ENCODE measurements at regions not wholly inside any gene's neighbourhood (a gene's known extent, or its start where the extent isn't known, plus 50 kb on each side); places are given as distances from the start of the nearest gene placed in this dataset.
A peak's percentile ranks its signal among the peaks of the same experiment; 100 is the strongest.
"Not testable (repeated sequence)": the region's sequence is repeated elsewhere in the genome, so short reads cannot be mapped to it uniquely, and the experiment has no call there.

GRCh38 chr7:67625257-67625737, 628.7 kb downstream of the TYW1 start:
- peak; percentile 87 for DNase-seq

DNA sequence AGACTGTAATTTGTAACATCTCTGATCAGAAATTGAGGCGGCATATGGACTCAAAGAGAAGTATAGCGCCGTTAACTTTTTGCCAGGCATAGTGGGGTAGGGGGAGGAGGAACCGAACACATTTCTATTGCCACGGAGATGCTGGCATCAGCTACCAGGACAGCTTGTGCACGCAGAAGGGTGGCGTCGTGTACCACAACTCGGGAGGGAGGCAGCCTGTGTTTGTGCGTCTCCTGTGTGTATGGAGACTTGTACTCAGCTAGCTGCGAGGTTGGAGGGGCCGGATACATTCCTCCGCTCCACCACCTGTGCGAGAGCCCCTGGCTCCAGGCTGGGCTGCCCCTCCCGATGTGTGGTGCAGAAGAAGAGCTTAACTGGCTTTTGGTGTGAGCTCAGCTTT, 634.8 kb downstream of the TYW1 start:
- DNase-seq: no peak

- DNase-seq: no peak
These were observed 638.6 kb downstream of the TYW1 start for GRCh38 chr7:67635271-67635670.

- DNase-seq: no peak
These were observed 639.9 kb downstream of the TYW1 start for GRCh38 chr7:67636348-67637022.

- DNase-seq: no peak
These were observed 640.4 kb downstream of the TYW1 start for GRCh38 chr7:67637023-67637358.

DNA sequence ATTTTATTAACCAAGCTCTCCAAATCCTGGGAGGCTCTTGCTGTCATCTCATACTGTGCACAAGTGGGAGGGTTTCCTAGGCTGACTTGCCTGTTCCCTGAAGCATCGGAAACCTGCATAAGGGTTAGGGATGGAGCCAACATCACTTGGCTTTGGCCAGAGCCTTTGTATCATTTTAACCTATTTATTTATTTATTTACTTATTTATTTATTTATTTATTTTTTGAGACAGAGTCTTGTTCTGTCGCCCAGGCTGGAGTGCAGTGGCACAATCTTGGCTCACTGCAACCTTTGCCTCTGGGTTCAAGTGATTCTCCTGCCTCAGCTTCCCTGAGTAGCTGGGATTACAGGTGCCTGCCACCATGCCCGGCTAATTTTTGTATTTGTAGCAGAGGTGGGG, 645.9 kb downstream of the TYW1 start:
- DNase-seq: not testable (repeated sequence)

DNA sequence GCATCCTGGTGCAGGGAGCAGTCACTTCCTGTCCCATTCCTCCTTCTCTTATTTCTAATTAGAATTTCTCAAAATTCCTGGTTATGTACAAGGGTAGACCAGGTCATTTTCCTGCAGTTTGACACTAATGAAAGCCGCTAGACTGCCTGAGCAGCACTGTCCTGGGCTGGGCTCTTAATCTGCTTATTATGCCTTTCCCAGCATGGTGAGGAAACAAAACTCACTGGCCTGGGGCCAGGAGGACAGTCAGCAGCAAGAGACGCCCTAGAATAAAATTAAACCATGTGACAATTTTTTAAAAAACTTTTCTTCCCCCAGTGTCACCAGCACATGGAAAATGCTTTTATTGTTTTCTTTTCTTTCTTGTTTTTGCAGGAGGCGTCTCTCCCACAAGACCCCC, 647.5 kb downstream of the TYW1 start:
- no peak for DNase-seq

- no peak for DNase-seq
These were observed 656.3 kb downstream of the TYW1 start for GRCh38 chr7:67652937-67653336.

- DNase-seq: no peak
These were observed 657.3 kb downstream of the TYW1 start for GRCh38 chr7:67653856-67654454.

GRCh38 chr7:67654642-67655041, 658.0 kb downstream of the TYW1 start:
- DNase-seq: no peak

DNA sequence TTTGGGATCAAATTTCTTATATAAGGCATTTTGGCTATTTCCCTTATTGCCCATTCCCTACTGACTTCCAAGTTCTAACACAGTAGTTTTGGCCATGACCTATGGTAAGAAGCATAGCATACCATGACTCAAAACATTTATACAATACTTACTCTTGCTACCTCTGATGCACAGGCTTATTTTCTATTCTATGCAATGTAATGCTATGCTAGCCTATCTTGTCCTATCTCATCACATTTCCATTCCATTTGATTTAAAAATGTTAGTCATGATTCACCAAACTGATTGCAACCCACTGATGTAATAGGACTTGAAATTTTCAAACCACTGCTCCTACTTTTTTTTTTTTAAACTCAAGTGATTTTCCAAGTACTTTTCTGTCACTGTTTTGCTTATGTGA, 658.5 kb downstream of the TYW1 start:
- no peak for DNase-seq

GRCh38 chr7:67659091-67659490, 662.5 kb downstream of the TYW1 start:
- DNase-seq: no peak

GRCh38 chr7:67662804-67663203, 666.2 kb downstream of the TYW1 start:
- DNase-seq: no peak

GRCh38 chr7:67663644-67664043, 667.0 kb downstream of the TYW1 start:
- DNase-seq: no peak

DNA sequence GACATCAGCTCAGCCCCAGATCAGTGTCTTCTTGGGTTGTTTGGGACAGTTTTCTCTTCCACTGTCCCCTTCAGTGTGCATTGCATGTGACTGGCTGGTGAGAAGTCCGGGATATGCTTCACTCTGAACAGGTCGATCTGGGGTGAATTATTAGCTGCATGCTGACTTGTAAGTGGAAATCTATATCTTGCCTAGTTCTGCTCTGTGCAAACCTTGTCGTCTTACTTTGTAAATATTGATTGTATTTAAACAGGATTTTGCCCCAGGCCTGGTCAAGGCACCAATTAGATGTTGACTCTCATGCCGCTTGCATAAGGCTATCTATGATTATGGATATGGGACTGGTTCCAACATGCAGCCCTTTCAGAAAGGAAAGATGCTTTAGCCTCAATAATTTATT, 669.7 kb downstream of the TYW1 start:
- DNase-seq: peak; percentile 51

- no peak for DNase-seq
These were observed 674.4 kb downstream of the TYW1 start for GRCh38 chr7:67671006-67671548.

GRCh38 chr7:67673861-67674260, 677.2 kb downstream of the TYW1 start:
- no peak for DNase-seq

DNA sequence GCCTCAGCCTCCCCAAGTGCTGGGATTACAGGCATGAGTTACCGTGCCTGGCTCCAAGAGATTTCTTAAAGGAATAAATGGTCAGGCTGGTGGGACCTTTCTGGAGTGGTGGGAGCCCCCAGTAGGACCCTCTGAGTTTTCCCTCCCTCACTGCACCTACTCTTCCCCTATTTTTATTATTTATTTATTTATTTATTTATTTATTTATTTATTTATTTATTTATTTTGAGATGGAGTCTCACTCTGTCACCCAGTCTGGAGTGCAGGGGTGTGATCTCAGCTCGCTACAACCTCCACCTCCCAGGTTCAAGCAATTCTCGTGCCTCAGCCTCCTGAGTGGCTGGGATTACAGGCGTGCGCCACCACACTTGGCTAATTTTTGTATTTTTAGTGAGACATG, 678.2 kb downstream of the TYW1 start:
- DNase-seq: not testable (repeated sequence)

DNA sequence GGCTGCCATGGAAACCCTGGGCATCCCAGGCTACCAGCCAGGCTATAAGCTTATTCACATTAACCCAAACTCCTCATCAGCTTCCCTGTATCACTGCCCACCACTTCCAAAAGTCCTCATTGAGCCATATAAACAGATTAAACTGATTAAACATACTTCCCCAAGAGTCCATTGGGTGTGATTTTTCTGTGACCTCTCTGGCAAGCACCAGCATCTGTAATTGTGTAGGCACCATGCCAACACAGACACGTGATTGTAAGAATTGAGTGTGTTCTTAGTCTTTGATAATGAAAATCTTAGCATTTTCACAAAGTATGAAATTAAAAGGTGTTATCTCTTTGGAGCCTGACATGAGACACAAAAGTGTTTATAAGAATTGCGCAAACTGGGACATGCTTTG, 679.3 kb downstream of the TYW1 start:
- no peak for DNase-seq

GRCh38 chr7:67678419-67678818, 681.8 kb downstream of the TYW1 start:
- DNase-seq: no peak

DNA sequence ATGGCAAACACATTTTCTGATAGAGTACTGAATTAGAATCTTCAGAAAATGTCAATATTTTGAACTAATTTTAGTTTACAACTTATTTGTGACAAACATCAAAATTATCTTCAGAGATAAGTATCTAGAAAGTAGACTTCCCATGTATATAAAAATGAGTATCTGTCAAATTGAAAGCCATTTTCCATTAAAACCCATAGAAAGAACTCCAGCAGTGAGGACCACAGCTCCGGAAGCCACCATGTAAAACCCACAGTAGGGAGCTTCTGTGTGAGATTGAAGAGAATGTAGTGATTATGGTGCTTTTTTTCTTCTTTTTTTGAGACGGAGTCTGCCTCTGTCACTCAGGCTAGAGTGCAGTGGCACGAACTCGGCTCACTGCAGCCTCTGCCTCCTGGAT, 687.0 kb downstream of the TYW1 start:
- DNase-seq: no peak

- DNase-seq: no peak
These were observed 694.1 kb downstream of the TYW1 start for GRCh38 chr7:67690700-67691099.

DNA sequence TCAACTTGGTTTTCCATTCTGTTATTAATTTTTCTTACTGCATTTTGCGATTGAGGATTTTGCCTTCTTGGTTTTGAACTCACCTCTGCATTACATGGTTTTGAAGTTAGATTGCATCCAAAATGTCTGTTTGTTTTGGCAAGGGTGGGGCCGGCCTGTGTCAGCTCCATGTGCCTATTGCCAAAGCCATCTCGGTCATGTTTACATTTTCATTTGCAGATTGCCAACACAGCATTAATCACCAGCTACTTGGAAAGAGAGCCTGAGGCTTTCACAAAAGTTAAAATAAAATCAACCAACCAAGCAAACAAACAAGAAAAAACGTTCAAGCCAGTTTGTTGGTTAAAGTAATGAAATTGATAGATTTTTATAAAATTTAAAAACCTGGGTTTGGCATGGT, 695.8 kb downstream of the TYW1 start:
- peak; percentile 4 for DNase-seq

- DNase-seq: no peak
These were observed 699.5 kb downstream of the TYW1 start for GRCh38 chr7:67696124-67696523.

DNA sequence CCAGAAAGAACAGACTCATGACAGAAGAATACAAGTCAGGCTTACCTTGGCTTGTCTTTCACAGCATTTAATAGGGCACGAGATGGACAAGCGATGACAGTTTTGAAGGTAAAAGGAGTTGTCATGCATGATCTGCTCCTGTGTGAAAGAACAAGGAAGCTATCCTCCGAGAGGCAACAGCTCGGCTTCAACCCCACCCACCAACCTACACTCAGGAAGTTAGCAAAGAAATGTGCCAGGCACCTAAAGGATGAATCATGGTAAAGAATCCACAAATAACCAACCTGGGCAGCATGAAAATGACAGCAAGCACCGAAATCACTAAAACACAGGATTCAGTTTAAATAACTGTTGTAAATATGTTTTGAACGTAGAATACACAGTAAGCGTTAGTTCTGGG, 700.2 kb downstream of the TYW1 start:
- DNase-seq: no peak

Measured in NCI-H69 (cell line).